ENCODE measurements at regions not wholly inside any gene's neighbourhood (a gene's known extent, or its start where the extent isn't known, plus 50 kb on each side); places are given as distances from the start of the nearest gene placed in this dataset.

GRCh38 chr15:87602371-87602770 is 654.2 kb downstream of the NTRK3 start:
- Histone ChIP-seq H3K4me1 (replicated peaks in 1 of 2) (no peaks in the 10 kb centered on the region), H3K9me3 (replicated peaks in 1 of 3) (no peaks in the 10 kb centered on the region), H3K27ac (no peak overlapping the region), H3K36me3 (replicated peaks in 1 of 2) (no peaks in the 10 kb centered on the region), H3K27me3 (no peaks in the 10 kb centered on the region), H3K4me3 (no peak overlapping the region)
- intact Hi-C loops (cut with DNase I), result loop anchor here in 1 of 2 donors (5.0 to 10.0 kb wide), 2 partner anchors 690 to 1748 kb away; no protein-coding TSS in a partner anchor
- TF ChIP-seq POLR2A (IDR thresholded peaks at IDR 0.05) (no peak), CTCF (IDR thresholded peaks at IDR 0.05) (no peak)
- WGBS, 4 donors, result 36 to 61% (median 47%) methylated on average over 1 of the region's 1 CpG
- no peak for DNase-seq

GRCh38 chr15:87599616-87600015 is 656.9 kb downstream of the NTRK3 start:
- no peaks in the 10 kb centered on the region for H3K4me1 ChIP-seq (replicated peaks in 1 of 2)
- WGBS, 4 donors, result 82 to 88% (median 86%) methylated on average over 4 of the region's 4 CpGs
- no peaks in the 10 kb centered on the region for H3K36me3 ChIP-seq (replicated peaks in 1 of 2)

GRCh38 chr15:87597346-87598052 is 659.0 kb downstream of the NTRK3 start:
- no peaks in the 10 kb centered on the region for H3K27me3 ChIP-seq
- intact Hi-C loops (cut with DNase I), result no loop called here
- DNase-seq, result peak in 1 of 7 donors; percentile 8
- no peaks in the 10 kb centered on the region for H3K9me3 ChIP-seq (replicated peaks in 1 of 3)
- no peaks in the 10 kb centered on the region for H3K4me1 ChIP-seq (replicated peaks in 1 of 2)
- TF ChIP-seq CTCF (IDR thresholded peaks at IDR 0.05) (no peak), POLR2A (IDR thresholded peaks at IDR 0.05) (no peak)
- 51 to 75% (median 61%) methylated on average over 2 of the region's 2 CpGs for WGBS, 4 donors
- no peaks in the 10 kb centered on the region for H3K36me3 ChIP-seq (replicated peaks in 1 of 2)
- no peak overlapping the region for H3K27ac ChIP-seq
- no peak overlapping the region for H3K4me3 ChIP-seq

More at GRCh38 chr15:87599616-87600015, 656.9 kb downstream of the NTRK3 start:
- Histone ChIP-seq H3K27me3 (no peaks in the 10 kb centered on the region), H3K27ac (no peak overlapping the region), H3K4me3 (no peak overlapping the region), H3K9me3 (replicated peaks in 1 of 3) (no peaks in the 10 kb centered on the region)
- intact Hi-C loops (cut with DNase I), result loop anchor here in 1 of 2 donors (5.0 to 10.0 kb wide), 2 partner anchors 687 to 1745 kb away; no protein-coding TSS in a partner anchor
- no peak for DNase-seq
- no peak for TF ChIP-seq POLR2A (IDR thresholded peaks at IDR 0.05)

GRCh38 chr15:87591582-87591981 is 665.0 kb downstream of the NTRK3 start:
- DNase-seq, result no peak
- WGBS, 4 donors, result 66 to 85% (median 81%) methylated on average over 2 of the region's 2 CpGs
- Histone ChIP-seq H3K27ac (no peak overlapping the region), H3K27me3 (no peaks in the 10 kb centered on the region), H3K9me3 (replicated peaks in 1 of 3) (no peaks in the 10 kb centered on the region), H3K36me3 (replicated peaks in 1 of 2) (no peaks in the 10 kb centered on the region), H3K4me1 (replicated peaks in 1 of 2) (no peaks in the 10 kb centered on the region), H3K4me3 (no peak overlapping the region)
- intact Hi-C loops (cut with DNase I), result no loop called here
- TF ChIP-seq CTCF (IDR thresholded peaks at IDR 0.05) (no peak), POLR2A (IDR thresholded peaks at IDR 0.05) (no peak)

- no peak overlapping the region for H3K27ac ChIP-seq
- intact Hi-C loops (cut with DNase I), result no loop called here
- H3K36me3 ChIP-seq (replicated peaks in 1 of 2), result no peaks in the 10 kb centered on the region
- H3K4me3 ChIP-seq, result no peak overlapping the region
- no peaks in the 10 kb centered on the region for H3K4me1 ChIP-seq (replicated peaks in 1 of 2)
- no peak for TF ChIP-seq POLR2A (IDR thresholded peaks at IDR 0.05)
- no peak for TF ChIP-seq CTCF (IDR thresholded peaks at IDR 0.05)
- no peak for DNase-seq
- no peaks in the 10 kb centered on the region for H3K9me3 ChIP-seq (replicated peaks in 1 of 3)
- H3K27me3 ChIP-seq, result no peaks in the 10 kb centered on the region
- WGBS, 4 donors, result 81 to 100% (median 94%) methylated on average over 1 of the region's 1 CpG
Measured at GRCh38 chr15:87591042-87591441, 665.5 kb downstream of the NTRK3 start.
